ENCODE measurements at regions not wholly inside any gene's neighbourhood (a gene's known extent, or its start where the extent isn't known, plus 50 kb on each side); places are given as distances from the start of the nearest gene placed in this dataset.
A peak's percentile ranks its signal among the peaks of the same experiment; 100 is the strongest.

GRCh38 chr2:198639580-198639979 is 818.2 kb downstream of the SATB2 start:
- ATAC-seq, result no peak
- H3K36me3 ChIP-seq (ENCODE audit: control insufficient read depth, insufficient read depth, low read length), result no peaks in the 10 kb centered on the region
- FAIRE-seq, result no peak
- no peak overlapping the region for H3K4me2 ChIP-seq (ENCODE audit: insufficient read depth, low read length)
- WGBS (ENCODE audit: insufficient coverage, low coverage, missing lambda C conversion rate), result 0% methylated on average over 1 of the region's 1 CpG
- no peak for DNase-seq (ENCODE audit: extremely low read depth in 1 of 4, low spot score in 3 of 4)
- no peaks in the 10 kb centered on the region for H3K9me3 ChIP-seq (replicated peaks; ENCODE audit: control insufficient read depth, insufficient read depth, low read depth, low read length)
- no peak overlapping the region for H3K27ac ChIP-seq (ENCODE audit: extremely low read depth, low read depth, low read length)
- no peaks in the 10 kb centered on the region for H3K4me1 ChIP-seq (replicated peaks in 1 of 2; ENCODE audit: control insufficient read depth in 2 of 2, insufficient read depth in 2 of 2, low read length in 2 of 2)
- H3K4me3 ChIP-seq, result no peak overlapping the region
- no peaks in the 10 kb centered on the region for H3K27me3 ChIP-seq (ENCODE audit: control insufficient read depth in 2 of 2, insufficient read depth in 2 of 2, low read length in 2 of 2)
- CTCF ChIA-PET (ENCODE audit: low intra/inter-chr PET ratio), result no interaction called here
- no TSS peak for BruUV-seq (replicated peaks)
- intact Hi-C loops (cut with micrococcal nuclease) (no loop called here), in situ Hi-C loops (cut with MboI) (no loop called here)
- H3K79me2 ChIP-seq (ENCODE audit: control insufficient read depth, insufficient read depth, low read length), result no peaks in the 10 kb centered on the region
- no peak overlapping the region for H3K9ac ChIP-seq (ENCODE audit: insufficient read depth in 1 of 2, low read depth in 2 of 2, low read length in 2 of 2)
- TF ChIP-seq ZNF121 (CRISPR knock-in tag; conservative IDR thresholded peaks at IDR 0.05) (no peak), CEBPG (CRISPR knock-in tag; IDR thresholded peaks at IDR 0.05) (no peak), CEBPG (tag; conservative IDR thresholded peaks at IDR 0.05 in 1 of 2, IDR thresholded peaks at IDR 0.05 in 1 of 2) (peak; percentile 37 to 67; a peak in 3 of 4 replicates), LCOR (CRISPR knock-in tag; IDR thresholded peaks at IDR 0.05) (no peak), ATF3 (IDR thresholded peaks at IDR 0.05) (peak; percentile 50), ATF3 (CRISPR knock-in tag; conservative IDR thresholded peaks at IDR 0.05) (no peak), CEBPB (tag; IDR thresholded peaks at IDR 0.05) (0 out of 2 replicates have a peak, but pooled peaks have one; percentile 14)
- no peaks in the 10 kb centered on the region for H4K20me1 ChIP-seq (replicated peaks; ENCODE audit: control insufficient read depth, insufficient read depth, low read length)
- H2AFZ ChIP-seq (ENCODE audit: low read depth, low read length), result no peak overlapping the region
- H3K9me1 ChIP-seq (ENCODE audit: control insufficient read depth, insufficient read depth, low read length), result no peaks in the 10 kb centered on the region
- POLR2A ChIA-PET, result no interaction called here
